Suprapubic skin (tissue), 4 donors: ENCODE measurements at regions not wholly inside any gene's neighbourhood (a gene's known extent, or its start where the extent isn't known, plus 50 kb on each side); places are given as distances from the start of the nearest gene placed in this dataset.
"Not testable (repeated sequence)": the region's sequence is repeated elsewhere in the genome, so short reads cannot be mapped to it uniquely, and the experiment has no call there.

Experiments used
- DNase-seq, 2 donors: peaks; one replicate each; pipeline ENCODE4 v3.0.0-alpha.2; 2019; ENCODE audit warnings: low spot score in 2 of 2
- H3K27ac ChIP-seq: fragments of 200-600 bp; sonication (generic); one replicate; pipeline ENCODE4 v1.5.1; 2019
- H3K27me3 ChIP-seq: fragments of 200-600 bp; sonication (generic); one replicate; pipeline ENCODE4 v1.5.1; 2019
- H3K36me3 ChIP-seq: fragments of 200-600 bp; sonication (generic); one replicate; pipeline ENCODE4 v1.5.1; 2019
- H3K4me1 ChIP-seq: fragments of 200-600 bp; sonication (generic); one replicate; pipeline ENCODE4 v1.5.1; 2019
- H3K4me3 ChIP-seq: fragments of 200-600 bp; sonication (generic); one replicate; pipeline ENCODE4 v1.5.1; 2019; ENCODE audit warnings: mild to moderate bottlenecking
- H3K9me3 ChIP-seq: fragments of 200-600 bp; sonication (generic); one replicate; pipeline ENCODE4 v1.5.1; 2019
- CTCF ChIP-seq, 2 donors: fragments of 200-600 bp in 1 of 2; fragments of 450-650 bp in 1 of 2; sonication (generic) in 1 of 2; IDR thresholded peaks; one replicate each; pipeline ENCODE4 v1.5.1; 2016 to 2019; ENCODE audit warnings: antibody characterized with exemption in 2 of 2, mild to moderate bottlenecking in 1 of 2, moderate library complexity in 1 of 2
- EP300 ChIP-seq: sonication (generic); formaldehyde crosslinking; IDR thresholded peaks from one replicate; pipeline ENCODE4 v1.6.1; 2017; ENCODE audit warnings: antibody characterized with exemption
- POLR2A ChIP-seq, 2 donors: fragments of 450-650 bp; IDR thresholded peaks; one replicate each; pipeline ENCODE4 v1.6.1; 2017; ENCODE audit warnings: antibody characterized with exemption in 2 of 2, mild to moderate bottlenecking in 2 of 2, moderate library complexity in 2 of 2
- POLR2AphosphoS5 ChIP-seq, 3 donors: sonication (generic); formaldehyde crosslinking; IDR thresholded peaks; one replicate each; pipeline ENCODE4 v1.6.1; 2017; ENCODE audit warnings: antibody characterized with exemption in 3 of 3
- WGBS: methylation state at CpG from one replicate; pipeline ENCODE4 v1.1.5; 2018; 5-methylcytosine and 5-hydroxymethylcytosine counted together

- no peaks in the 10 kb centered on the region for H3K36me3 ChIP-seq
- H3K27ac ChIP-seq: no peak overlapping the region
- no peaks in the 10 kb centered on the region for H3K9me3 ChIP-seq
- H3K4me1 ChIP-seq: peaks cover 3% of the 10 kb centered on the region
- TF ChIP-seq CTCF (IDR thresholded peaks at IDR 0.05) (no peak), POLR2AphosphoS5 (IDR thresholded peaks at IDR 0.05) (no peak), EP300 (no peak), POLR2A (IDR thresholded peaks at IDR 0.05) (no peak)
- H3K27me3 ChIP-seq: no peaks in the 10 kb centered on the region
- H3K4me3 ChIP-seq: no peak overlapping the region
- WGBS: 56% methylated on average over 16 of the region's 16 CpGs
- no peak for DNase-seq
Measured at GRCh38 chr22:25475257-25476022, 89.0 kb upstream of the GRK3 start.

GRCh38 chr22:25477358-25477757, 87.1 kb upstream of the GRK3 start:
- 83% methylated on average over 2 of the region's 3 CpGs for WGBS

GRCh38 chr22:25478111-25478510, 86.4 kb upstream of the GRK3 start:
- Histone ChIP-seq H3K27me3 (no peaks in the 10 kb centered on the region), H3K9me3 (no peaks in the 10 kb centered on the region), H3K4me1 (peaks cover 8% of the 10 kb centered on the region), H3K27ac (no peak overlapping the region), H3K4me3 (no peak overlapping the region), H3K36me3 (no peaks in the 10 kb centered on the region)
- TF ChIP-seq POLR2A (IDR thresholded peaks at IDR 0.05) (no peak), CTCF (IDR thresholded peaks at IDR 0.05) (no peak)
- WGBS: 76% methylated on average over 3 of the region's 3 CpGs
- DNase-seq: no peak

More at GRCh38 chr22:25477358-25477757, 87.1 kb upstream of the GRK3 start:
- Histone ChIP-seq H3K4me1 (peaks cover 3% of the 10 kb centered on the region), H3K4me3 (no peak overlapping the region), H3K27ac (no peak overlapping the region), H3K9me3 (no peaks in the 10 kb centered on the region), H3K27me3 (no peaks in the 10 kb centered on the region), H3K36me3 (no peaks in the 10 kb centered on the region)
- TF ChIP-seq CTCF (IDR thresholded peaks at IDR 0.05) (no peak), EP300 (no peak), POLR2A (IDR thresholded peaks at IDR 0.05) (no peak), POLR2AphosphoS5 (IDR thresholded peaks at IDR 0.05) (no peak)
- DNase-seq: no peak

GRCh38 chr22:25478528-25478927, 85.9 kb upstream of the GRK3 start:
- H3K27me3 ChIP-seq: no peaks in the 10 kb centered on the region
- no peak for DNase-seq
- H3K4me3 ChIP-seq: no peak overlapping the region
- H3K36me3 ChIP-seq: no peaks in the 10 kb centered on the region
- WGBS: 57% methylated on average over 2 of the region's 2 CpGs
- H3K27ac ChIP-seq: no peak overlapping the region
- H3K9me3 ChIP-seq: no peaks in the 10 kb centered on the region
- H3K4me1 ChIP-seq: peaks cover 12% of the 10 kb centered on the region
- TF ChIP-seq POLR2A (IDR thresholded peaks at IDR 0.05) (no peak), CTCF (IDR thresholded peaks at IDR 0.05) (no peak), EP300 (no peak), POLR2AphosphoS5 (IDR thresholded peaks at IDR 0.05) (no peak)

GRCh38 chr22:25480868-25481267, 83.6 kb upstream of the GRK3 start:
- H3K9me3 ChIP-seq, H3K4me3 ChIP-seq, H3K27me3 ChIP-seq, H3K36me3 ChIP-seq, H3K27ac ChIP-seq, DNase-seq: not testable (repeated sequence)
- H3K4me1 ChIP-seq: peaks cover 13% of the 10 kb centered on the region
- 93% methylated on average over 5 of the region's 5 CpGs for WGBS
